Adrenal gland (tissue), 9 donors: ENCODE measurements at regions not wholly inside any gene's neighbourhood (a gene's known extent, or its start where the extent isn't known, plus 50 kb on each side); places are given as distances from the start of the nearest gene placed in this dataset.
A peak's percentile ranks its signal among the peaks of the same experiment; 100 is the strongest.

ENCODE experiments used
- DNase-seq, 7 donors: peaks; one replicate each; pipeline ENCODE4 v3.0.0-alpha.2; 2019 to 2020
- H3K27ac ChIP-seq, 5 donors: fragments of 200-600 bp; sonication (generic) in 4 of 5; 1 replicate in 3 of 5; 2 replicates in 2 of 5; pipeline versions ENCODE4 v1.5.1 to v1.8.0; 2016 to 2020; ENCODE audit warnings: mild to moderate bottlenecking in 1 of 5
- H3K27me3 ChIP-seq: fragments of 200-600 bp; 2 replicates; pipeline ENCODE4 v1.8.0; 2021
- H3K36me3 ChIP-seq, 2 donors: fragments of 200-600 bp; replicated peaks in 1 of 2; 1 replicate in 1 of 2; 2 replicates in 1 of 2; pipeline versions ENCODE4 v1.5.1 to v1.8.0; 2018 to 2022
- H3K4me1 ChIP-seq, 2 donors: fragments of 200-600 bp; replicated peaks in 1 of 2; 1 replicate in 1 of 2; 2 replicates in 1 of 2; pipeline versions ENCODE4 v1.5.1 to v1.8.0; 2018 to 2021
- H3K4me3 ChIP-seq, 4 donors: fragments of 200-600 bp; sonication (generic) in 3 of 4; one replicate each; pipeline ENCODE4 v1.5.1; 2016 to 2018
- H3K9me3 ChIP-seq, 3 donors: fragments of 200-600 bp; sonication (generic) in 1 of 3; replicated peaks in 1 of 3; 1 replicate in 2 of 3; 2 replicates in 1 of 3; pipeline versions ENCODE4 v1.5.1 to v1.8.0; 2016 to 2021
- CTCF ChIP-seq, 6 experiments: fragments of 450-650 bp in 4 of 6; fragments of 200-600 bp in 2 of 6; sonication (generic) in 1 of 6; IDR thresholded peaks; 1 replicate in 5 of 6; 2 replicates in 1 of 6; pipeline versions ENCODE4 v1.5.1 to v1.8.0; 2016 to 2021; ENCODE audit warnings: antibody characterized with exemption in 6 of 6, mild to moderate bottlenecking in 2 of 6, moderate library complexity in 1 of 6
- POLR2A ChIP-seq, 2 donors: fragments of 450-650 bp; IDR thresholded peaks; one replicate each; pipeline ENCODE4 v1.6.1; 2017; ENCODE audit warnings: antibody characterized with exemption in 2 of 2, mild to moderate bottlenecking in 2 of 2, moderate library complexity in 1 of 2
- WGBS, 4 donors: extraction: QIAGEN DNeasy Blood & Tissue Kit in 2 of 4; methylation state at CpG; one replicate each; pipeline versions ENCODE4 v1.1.5 to v1.1.7; 2013 to 2017; 5-methylcytosine and 5-hydroxymethylcytosine counted together
- intact Hi-C, 2 donors: fragments of 100-400 bp; cut with DNase I; formaldehyde crosslinking; loops; one replicate each; pipeline versions ENCODE4 v1.14.1 to v1.15.0; 2022 to 2023
- donor health status: healthy with polysubstance abuse.
- donor health status: Bipolar disorder and iron deficiency.
- donor health status: DM: yes; HTN: yes; CAD: no.
- donor health status: DM: no; HTN: no; CAD: no.
- donor health status: DM: no; HTN: no; CAD: no.

- Histone ChIP-seq H3K4me3 (no peak overlapping the region), H3K9me3 (no peaks in the 10 kb centered on the region), H3K36me3 (no peaks in the 10 kb centered on the region), H3K4me1 (no peaks in the 10 kb centered on the region), H3K27ac (no peak overlapping the region), H3K27me3 (no peaks in the 10 kb centered on the region)
- intact Hi-C loops = no loop called here
- TF ChIP-seq CTCF (IDR thresholded peaks at IDR 0.05) = no peak
- TF ChIP-seq POLR2A (IDR thresholded peaks at IDR 0.05) = no peak
- WGBS, 4 donors = 38 to 45% (median 44%) methylated on average over 1 of the region's 1 CpG
- peak in 6 of 7 donors; percentile 11 to 49 (median 22) for DNase-seq
Measured at GRCh38 chr7:119783799-119784198, 489.2 kb upstream of the KCND2 start.

- Histone ChIP-seq H3K27me3 (no peaks in the 10 kb centered on the region), H3K27ac (no peak overlapping the region), H3K9me3 (no peaks in the 10 kb centered on the region), H3K36me3 (no peaks in the 10 kb centered on the region), H3K4me3 (no peak overlapping the region), H3K4me1 (no peaks in the 10 kb centered on the region)
- TF ChIP-seq POLR2A (IDR thresholded peaks at IDR 0.05) (no peak), CTCF (IDR thresholded peaks at IDR 0.05) (no peak)
- 80 to 90% (median 86%) methylated on average over 6 of the region's 6 CpGs for WGBS, 4 donors
- no peak for DNase-seq
- intact Hi-C loops = no loop called here
Measured at GRCh38 chr7:119802147-119802546, 470.8 kb upstream of the KCND2 start.

GRCh38 chr7:119825091-119825655 lies 447.8 kb upstream of the KCND2 start:
- no peaks in the 10 kb centered on the region for H3K9me3 ChIP-seq
- 71 to 80% (median 72%) methylated on average over 3 of the region's 3 CpGs for WGBS, 4 donors
- intact Hi-C loops = no loop called here
- H3K4me3 ChIP-seq = no peak overlapping the region
- H3K27me3 ChIP-seq = no peaks in the 10 kb centered on the region
- H3K36me3 ChIP-seq = no peaks in the 10 kb centered on the region
- TF ChIP-seq CTCF (IDR thresholded peaks at IDR 0.05) (no peak), POLR2A (IDR thresholded peaks at IDR 0.05) (no peak)
- no peaks in the 10 kb centered on the region for H3K4me1 ChIP-seq
- DNase-seq = no peak
- H3K27ac ChIP-seq = no peak overlapping the region

GRCh38 chr7:119826547-119826946 lies 446.4 kb upstream of the KCND2 start:
- Histone ChIP-seq H3K9me3 (no peaks in the 10 kb centered on the region), H3K4me1 (no peaks in the 10 kb centered on the region), H3K27ac (no peak overlapping the region), H3K36me3 (no peaks in the 10 kb centered on the region), H3K27me3 (no peaks in the 10 kb centered on the region), H3K4me3 (no peak overlapping the region)
- no peak for DNase-seq
- TF ChIP-seq POLR2A (IDR thresholded peaks at IDR 0.05) = no peak
- no peak for TF ChIP-seq CTCF (IDR thresholded peaks at IDR 0.05)
- intact Hi-C loops = no loop called here
- 92 to 100% (median 97%) methylated on average over 1 of the region's 1 CpG for WGBS, 4 donors
